ENCODE measurements at regions not wholly inside any gene's neighbourhood (a gene's known extent, or its start where the extent isn't known, plus 50 kb on each side); places are given as distances from the start of the nearest gene placed in this dataset.

GRCh38 chr1:9183441-9183840, 51.1 kb upstream of the H6PD start:
- TF ChIP-seq CTCF (IDR thresholded peaks at IDR 0.05) (no peak), POLR2A (IDR thresholded peaks at IDR 0.05) (no peak)
